WTC11 (cell line): ENCODE measurements at regions not wholly inside any gene's neighbourhood (a gene's known extent, or its start where the extent isn't known, plus 50 kb on each side); places are given as distances from the start of the nearest gene placed in this dataset.

Experiments used
- ATAC-seq: fragments of 200-7000 bp; cut with Tn5 transposase; 2 replicates; pipeline ENCODE4 v1.10.0; 2021; ENCODE audit warnings: mild to moderate bottlenecking, moderate library complexity
- CTCF ChIA-PET: fragments of 300-600 bp; sonication (Branson Sonifier 250); formaldehyde crosslinking; loops from one replicate; lab custom pipeline; 2021; ENCODE audit warnings: antibody characterized with exemption; lab: Charles Lee
- POLR2A ChIA-PET: fragments of 350-600 bp; sonication (Branson Sonifier 250); formaldehyde crosslinking; loops from one replicate; lab custom pipeline; 2021; ENCODE audit warnings: antibody characterized with exemption; lab: Charles Lee
- DNase-seq: peaks from one replicate; pipeline ENCODE4 v3.0.0; 2021; ENCODE audit warnings: low spot score
- H3K27ac Mint-ChIP-seq: 2 replicates; pipeline ENCODE4 v1.8.0; 2021; ENCODE audit warnings: mixed read lengths
- H3K27me3 Mint-ChIP-seq: 2 replicates; pipeline ENCODE4 v1.8.0; 2021; ENCODE audit warnings: low read depth, mild to moderate bottlenecking, moderate library complexity, mixed read lengths
- H3K36me3 Mint-ChIP-seq: 2 replicates; pipeline ENCODE4 v1.8.0; 2021; ENCODE audit warnings: mixed read lengths
- H3K4me1 Mint-ChIP-seq: 2 replicates; pipeline ENCODE4 v1.8.0; 2022; ENCODE audit warnings: mixed read lengths
- H3K4me3 Mint-ChIP-seq: 2 replicates; pipeline ENCODE4 v1.8.0; 2021; ENCODE audit warnings: mild to moderate bottlenecking, moderate library complexity, mixed read lengths
- H3K9me3 Mint-ChIP-seq: 2 replicates; pipeline ENCODE4 v1.8.0; 2021; ENCODE audit warnings: mixed read lengths
- CBFB ChIP-seq: sonication (generic); formaldehyde crosslinking; IDR thresholded peaks from 2 replicates; pipeline ENCODE4 v1.8.1; 2022; ENCODE audit warnings: mild to moderate bottlenecking, low read depth, missing genetic modification reagents
- GABPB1 ChIP-seq: sonication (generic); formaldehyde crosslinking; IDR thresholded peaks from 2 replicates; pipeline ENCODE4 v1.8.1; 2023; ENCODE audit warnings: mild to moderate bottlenecking, missing genetic modification reagents
- GRHL2 ChIP-seq: fragments of 250-450 bp; sonication (Bioruptor Pico); IDR thresholded peaks from 2 replicates; pipeline ENCODE4 v1.8.0; 2022; ENCODE audit warnings: mild to moderate bottlenecking, moderate library complexity; ENCODE audit not compliant: insufficient replicate concordance, severe bottlenecking
- IRF2 ChIP-seq: sonication (generic); formaldehyde crosslinking; IDR thresholded peaks from 2 replicates; pipeline ENCODE4 v1.8.0; 2022; ENCODE audit warnings: low read depth, missing genetic modification reagents, borderline replicate concordance
- NFATC4 ChIP-seq: fragments of 250-450 bp; sonication (Bioruptor Pico); IDR thresholded peaks from 2 replicates; pipeline ENCODE4 v1.9.0; 2021; ENCODE audit warnings: mild to moderate bottlenecking
- NFYB ChIP-seq: sonication (generic); formaldehyde crosslinking; conservative IDR thresholded peaks from 2 replicates; pipeline ENCODE4 v1.8.0; 2022; ENCODE audit warnings: low read depth, missing genetic modification reagents
- NR2C2 ChIP-seq: sonication (generic); formaldehyde crosslinking; IDR thresholded peaks from 2 replicates; pipeline ENCODE4 v1.8.0; 2022; ENCODE audit warnings: mild to moderate bottlenecking, missing genetic modification reagents
- RELA ChIP-seq: sonication (generic); formaldehyde crosslinking; IDR thresholded peaks from 2 replicates; pipeline ENCODE4 v1.8.1; 2022; ENCODE audit warnings: missing genetic modification reagents, mild to moderate bottlenecking, borderline replicate concordance
- SP1 ChIP-seq: sonication (generic); formaldehyde crosslinking; conservative IDR thresholded peaks from 2 replicates; pipeline ENCODE4 v1.8.1; 2022; ENCODE audit warnings: missing genetic modification reagents
- TEAD1 ChIP-seq: sonication (generic); formaldehyde crosslinking; IDR thresholded peaks from 2 replicates; pipeline ENCODE4 v1.8.0; 2022; ENCODE audit warnings: mild to moderate bottlenecking, missing genetic modification reagents
- ZNF138 ChIP-seq: sonication (generic); formaldehyde crosslinking; conservative IDR thresholded peaks from 2 replicates; pipeline ENCODE4 v1.8.1; 2022; ENCODE audit warnings: mild to moderate bottlenecking, moderate library complexity, missing genetic modification reagents
- ZNF263 ChIP-seq: sonication (generic); formaldehyde crosslinking; IDR thresholded peaks from 2 replicates; pipeline ENCODE4 v1.8.1; 2022; ENCODE audit warnings: low read depth, mild to moderate bottlenecking, moderate library complexity, missing genetic modification reagents
- TF ChIP-seq, protein P1 (sequence below): fragments of 250-450 bp; sonication (Bioruptor Pico); conservative IDR thresholded peaks from 2 replicates; pipeline ENCODE4 v1.9.0; 2021; ENCODE audit warnings: mild to moderate bottlenecking
- TF ChIP-seq, protein P2 (sequence below): sonication (generic); formaldehyde crosslinking; IDR thresholded peaks from 2 replicates; pipeline ENCODE4 v1.8.0; 2023; ENCODE audit warnings: mild to moderate bottlenecking, missing genetic modification reagents
- TF ChIP-seq, protein P3 (sequence below): sonication (generic); formaldehyde crosslinking; IDR thresholded peaks from 2 replicates; pipeline ENCODE4 v1.8.1; 2022; ENCODE audit warnings: mild to moderate bottlenecking, moderate library complexity, missing genetic modification reagents
- TF ChIP-seq, protein P4 (sequence below): sonication (generic); formaldehyde crosslinking; IDR thresholded peaks from 2 replicates; pipeline ENCODE4 v1.8.1; 2023; ENCODE audit warnings: mild to moderate bottlenecking, missing genetic modification reagents, borderline replicate concordance
- TF ChIP-seq, protein P5 (sequence below): sonication (generic); formaldehyde crosslinking; conservative IDR thresholded peaks from 2 replicates; pipeline ENCODE4 v1.8.1; 2023; ENCODE audit warnings: mild to moderate bottlenecking, low read depth, missing genetic modification reagents, moderate library complexity
- TF ChIP-seq, protein P6 (sequence below): sonication (generic); formaldehyde crosslinking; IDR thresholded peaks from 2 replicates; pipeline ENCODE4 v1.8.1; 2023; ENCODE audit warnings: mild to moderate bottlenecking, missing genetic modification reagents

DNA sequence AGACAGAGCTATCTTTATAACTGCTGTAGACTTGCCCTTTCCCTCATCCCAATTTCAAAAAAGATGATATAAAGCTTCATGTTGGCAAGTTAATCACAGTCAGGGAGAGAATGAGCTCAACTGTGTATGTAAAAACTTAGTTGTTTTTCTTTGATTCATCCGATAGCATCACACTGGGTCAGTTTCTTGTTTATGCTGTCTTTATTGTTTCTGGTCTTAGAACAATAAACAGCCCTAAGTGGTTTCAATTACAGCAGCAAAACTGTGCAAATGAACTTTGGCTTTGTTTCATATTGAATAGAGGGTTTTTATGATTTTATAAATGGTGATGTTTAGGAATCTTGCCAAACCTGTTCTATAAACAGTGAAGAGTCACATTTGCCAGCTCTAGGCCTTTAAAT is 423.8 kb upstream of the CXADR start (continued):
- TF ChIP-seq ZNF138: no peak
- TF ChIP-seq ZNF263 (CRISPR knock-in tag): no peak
- TF ChIP-seq, protein P1, sequence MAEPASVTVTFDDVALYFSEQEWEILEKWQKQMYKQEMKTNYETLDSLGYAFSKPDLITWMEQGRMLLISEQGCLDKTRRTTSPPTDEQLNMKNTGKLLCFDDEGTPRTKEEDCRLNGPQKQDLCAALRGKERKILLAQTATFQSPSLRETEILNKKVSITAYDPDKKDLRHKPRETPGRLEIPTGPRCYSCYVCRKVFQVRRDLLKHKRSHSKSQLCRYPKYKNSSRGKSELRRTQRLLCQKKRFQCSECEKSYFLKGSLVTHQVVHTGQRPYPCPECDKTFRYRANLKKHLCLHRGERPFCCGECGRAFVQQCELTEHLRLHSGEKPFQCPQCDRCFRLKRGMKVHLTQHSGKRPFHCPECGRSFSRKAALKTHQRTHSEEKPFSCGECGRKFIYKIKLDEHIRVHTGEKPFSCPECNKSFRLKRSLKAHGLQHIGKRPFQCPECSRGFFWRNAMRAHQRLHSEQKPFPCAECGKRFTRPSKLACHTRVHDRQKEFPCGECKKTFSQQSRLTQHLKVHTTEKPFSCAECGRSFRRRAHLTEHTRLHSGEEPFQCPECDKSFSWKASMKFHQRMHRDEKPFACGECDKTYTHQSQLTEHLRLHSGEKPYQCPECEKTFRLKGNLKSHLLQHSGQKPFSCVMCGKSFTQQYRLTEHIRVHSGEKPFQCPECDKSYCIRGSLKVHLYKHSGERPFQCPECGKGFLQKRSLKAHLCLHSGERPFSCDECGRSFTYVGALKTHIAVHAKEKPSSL (CRISPR knock-in tag): no peak
- TF ChIP-seq GABPB1 (CRISPR knock-in tag): no peak
- no peak for TF ChIP-seq SP1
- TF ChIP-seq CBFB: no peak
- no peak for TF ChIP-seq TEAD1 (CRISPR knock-in tag)
- TF ChIP-seq, protein P2, sequence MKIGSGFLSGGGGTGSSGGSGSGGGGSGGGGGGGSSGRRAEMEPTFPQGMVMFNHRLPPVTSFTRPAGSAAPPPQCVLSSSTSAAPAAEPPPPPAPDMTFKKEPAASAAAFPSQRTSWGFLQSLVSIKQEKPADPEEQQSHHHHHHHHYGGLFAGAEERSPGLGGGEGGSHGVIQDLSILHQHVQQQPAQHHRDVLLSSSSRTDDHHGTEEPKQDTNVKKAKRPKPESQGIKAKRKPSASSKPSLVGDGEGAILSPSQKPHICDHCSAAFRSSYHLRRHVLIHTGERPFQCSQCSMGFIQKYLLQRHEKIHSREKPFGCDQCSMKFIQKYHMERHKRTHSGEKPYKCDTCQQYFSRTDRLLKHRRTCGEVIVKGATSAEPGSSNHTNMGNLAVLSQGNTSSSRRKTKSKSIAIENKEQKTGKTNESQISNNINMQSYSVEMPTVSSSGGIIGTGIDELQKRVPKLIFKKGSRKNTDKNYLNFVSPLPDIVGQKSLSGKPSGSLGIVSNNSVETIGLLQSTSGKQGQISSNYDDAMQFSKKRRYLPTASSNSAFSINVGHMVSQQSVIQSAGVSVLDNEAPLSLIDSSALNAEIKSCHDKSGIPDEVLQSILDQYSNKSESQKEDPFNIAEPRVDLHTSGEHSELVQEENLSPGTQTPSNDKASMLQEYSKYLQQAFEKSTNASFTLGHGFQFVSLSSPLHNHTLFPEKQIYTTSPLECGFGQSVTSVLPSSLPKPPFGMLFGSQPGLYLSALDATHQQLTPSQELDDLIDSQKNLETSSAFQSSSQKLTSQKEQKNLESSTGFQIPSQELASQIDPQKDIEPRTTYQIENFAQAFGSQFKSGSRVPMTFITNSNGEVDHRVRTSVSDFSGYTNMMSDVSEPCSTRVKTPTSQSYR (CRISPR knock-in tag): no peak

DNA sequence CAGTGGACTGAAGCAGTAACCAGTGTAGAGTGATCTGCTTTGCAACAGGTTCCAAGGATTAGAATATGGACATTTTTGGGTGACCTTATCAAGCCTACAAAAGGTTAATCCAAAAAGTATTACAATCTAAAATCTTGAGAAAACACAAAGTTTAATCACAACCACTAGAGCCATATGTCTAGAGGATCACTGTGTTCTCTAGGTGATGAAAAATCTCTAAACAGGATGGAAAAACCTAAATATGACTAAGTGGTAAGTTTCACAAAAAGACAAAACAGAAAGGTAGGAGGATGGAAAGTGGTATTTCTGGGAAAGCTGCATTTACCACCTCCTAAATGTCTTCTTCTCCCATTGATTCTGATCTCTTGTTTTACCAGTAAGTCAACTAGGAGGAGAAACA is 411.1 kb upstream of the CXADR start:
- Mint-ChIP-seq H3K4me1 (no peaks in the 10 kb centered on the region), H3K27me3 (no peaks in the 10 kb centered on the region; the same call in none of the 2 replicates), H3K4me3 (no peak overlapping the region), H3K27ac (no peak overlapping the region), H3K36me3 (peaks cover 15% of the 10 kb centered on the region), H3K9me3 (peaks cover 57% of the 10 kb centered on the region)
- POLR2A ChIA-PET: no interaction called here
- TF ChIP-seq RELA (CRISPR knock-in tag): no peak
- TF ChIP-seq, protein P3, sequence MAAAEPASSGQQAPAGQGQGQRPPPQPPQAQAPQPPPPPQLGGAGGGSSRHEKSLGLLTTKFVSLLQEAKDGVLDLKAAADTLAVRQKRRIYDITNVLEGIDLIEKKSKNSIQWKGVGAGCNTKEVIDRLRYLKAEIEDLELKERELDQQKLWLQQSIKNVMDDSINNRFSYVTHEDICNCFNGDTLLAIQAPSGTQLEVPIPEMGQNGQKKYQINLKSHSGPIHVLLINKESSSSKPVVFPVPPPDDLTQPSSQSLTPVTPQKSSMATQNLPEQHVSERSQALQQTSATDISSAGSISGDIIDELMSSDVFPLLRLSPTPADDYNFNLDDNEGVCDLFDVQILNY: no peak
- no peak for TF ChIP-seq ZNF138
- TF ChIP-seq, protein P4, sequence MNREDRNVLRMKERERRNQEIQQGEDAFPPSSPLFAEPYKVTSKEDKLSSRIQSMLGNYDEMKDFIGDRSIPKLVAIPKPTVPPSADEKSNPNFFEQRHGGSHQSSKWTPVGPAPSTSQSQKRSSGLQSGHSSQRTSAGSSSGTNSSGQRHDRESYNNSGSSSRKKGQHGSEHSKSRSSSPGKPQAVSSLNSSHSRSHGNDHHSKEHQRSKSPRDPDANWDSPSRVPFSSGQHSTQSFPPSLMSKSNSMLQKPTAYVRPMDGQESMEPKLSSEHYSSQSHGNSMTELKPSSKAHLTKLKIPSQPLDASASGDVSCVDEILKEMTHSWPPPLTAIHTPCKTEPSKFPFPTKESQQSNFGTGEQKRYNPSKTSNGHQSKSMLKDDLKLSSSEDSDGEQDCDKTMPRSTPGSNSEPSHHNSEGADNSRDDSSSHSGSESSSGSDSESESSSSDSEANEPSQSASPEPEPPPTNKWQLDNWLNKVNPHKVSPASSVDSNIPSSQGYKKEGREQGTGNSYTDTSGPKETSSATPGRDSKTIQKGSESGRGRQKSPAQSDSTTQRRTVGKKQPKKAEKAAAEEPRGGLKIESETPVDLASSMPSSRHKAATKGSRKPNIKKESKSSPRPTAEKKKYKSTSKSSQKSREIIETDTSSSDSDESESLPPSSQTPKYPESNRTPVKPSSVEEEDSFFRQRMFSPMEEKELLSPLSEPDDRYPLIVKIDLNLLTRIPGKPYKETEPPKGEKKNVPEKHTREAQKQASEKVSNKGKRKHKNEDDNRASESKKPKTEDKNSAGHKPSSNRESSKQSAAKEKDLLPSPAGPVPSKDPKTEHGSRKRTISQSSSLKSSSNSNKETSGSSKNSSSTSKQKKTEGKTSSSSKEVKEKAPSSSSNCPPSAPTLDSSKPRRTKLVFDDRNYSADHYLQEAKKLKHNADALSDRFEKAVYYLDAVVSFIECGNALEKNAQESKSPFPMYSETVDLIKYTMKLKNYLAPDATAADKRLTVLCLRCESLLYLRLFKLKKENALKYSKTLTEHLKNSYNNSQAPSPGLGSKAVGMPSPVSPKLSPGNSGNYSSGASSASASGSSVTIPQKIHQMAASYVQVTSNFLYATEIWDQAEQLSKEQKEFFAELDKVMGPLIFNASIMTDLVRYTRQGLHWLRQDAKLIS (CRISPR knock-in tag): no peak
- no peak for TF ChIP-seq NR2C2 (CRISPR knock-in tag)
- TF ChIP-seq, protein P5, sequence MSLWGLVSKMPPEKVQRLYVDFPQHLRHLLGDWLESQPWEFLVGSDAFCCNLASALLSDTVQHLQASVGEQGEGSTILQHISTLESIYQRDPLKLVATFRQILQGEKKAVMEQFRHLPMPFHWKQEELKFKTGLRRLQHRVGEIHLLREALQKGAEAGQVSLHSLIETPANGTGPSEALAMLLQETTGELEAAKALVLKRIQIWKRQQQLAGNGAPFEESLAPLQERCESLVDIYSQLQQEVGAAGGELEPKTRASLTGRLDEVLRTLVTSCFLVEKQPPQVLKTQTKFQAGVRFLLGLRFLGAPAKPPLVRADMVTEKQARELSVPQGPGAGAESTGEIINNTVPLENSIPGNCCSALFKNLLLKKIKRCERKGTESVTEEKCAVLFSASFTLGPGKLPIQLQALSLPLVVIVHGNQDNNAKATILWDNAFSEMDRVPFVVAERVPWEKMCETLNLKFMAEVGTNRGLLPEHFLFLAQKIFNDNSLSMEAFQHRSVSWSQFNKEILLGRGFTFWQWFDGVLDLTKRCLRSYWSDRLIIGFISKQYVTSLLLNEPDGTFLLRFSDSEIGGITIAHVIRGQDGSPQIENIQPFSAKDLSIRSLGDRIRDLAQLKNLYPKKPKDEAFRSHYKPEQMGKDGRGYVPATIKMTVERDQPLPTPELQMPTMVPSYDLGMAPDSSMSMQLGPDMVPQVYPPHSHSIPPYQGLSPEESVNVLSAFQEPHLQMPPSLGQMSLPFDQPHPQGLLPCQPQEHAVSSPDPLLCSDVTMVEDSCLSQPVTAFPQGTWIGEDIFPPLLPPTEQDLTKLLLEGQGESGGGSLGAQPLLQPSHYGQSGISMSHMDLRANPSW (CRISPR knock-in tag): no peak
- no peak for TF ChIP-seq NFATC4
- TF ChIP-seq, protein P6, sequence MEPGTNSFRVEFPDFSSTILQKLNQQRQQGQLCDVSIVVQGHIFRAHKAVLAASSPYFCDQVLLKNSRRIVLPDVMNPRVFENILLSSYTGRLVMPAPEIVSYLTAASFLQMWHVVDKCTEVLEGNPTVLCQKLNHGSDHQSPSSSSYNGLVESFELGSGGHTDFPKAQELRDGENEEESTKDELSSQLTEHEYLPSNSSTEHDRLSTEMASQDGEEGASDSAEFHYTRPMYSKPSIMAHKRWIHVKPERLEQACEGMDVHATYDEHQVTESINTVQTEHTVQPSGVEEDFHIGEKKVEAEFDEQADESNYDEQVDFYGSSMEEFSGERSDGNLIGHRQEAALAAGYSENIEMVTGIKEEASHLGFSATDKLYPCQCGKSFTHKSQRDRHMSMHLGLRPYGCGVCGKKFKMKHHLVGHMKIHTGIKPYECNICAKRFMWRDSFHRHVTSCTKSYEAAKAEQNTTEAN (CRISPR knock-in tag): no peak
- TF ChIP-seq GRHL2 (CRISPR knock-in tag): no peak
- TF ChIP-seq GABPB1 (CRISPR knock-in tag): no peak
- no peak for TF ChIP-seq IRF2 (CRISPR knock-in tag)
- no peak for TF ChIP-seq NFYB
- ATAC-seq: no peak
- CTCF ChIA-PET: no interaction called here
- no peak for DNase-seq
